Activated T-helper 17 cell treated with anti-CD3 and anti-CD28 coated beads, Interleukin-2, amount 50 U/mL, for 72 hours (primary cell): ENCODE measurements at regions not wholly inside any gene's neighbourhood (a gene's known extent, or its start where the extent isn't known, plus 50 kb on each side); places are given as distances from the start of the nearest gene placed in this dataset.

Experiments used
- ATAC-seq: fragments of 150-1000 bp; cut with Tn5 transposase; replicated peaks from 2 replicates; pipeline ENCODE4 v1.10.0; 2021; ENCODE audit warnings: mild to moderate bottlenecking, moderate library complexity
- H3K27ac Mint-ChIP-seq: one replicate; pipeline ENCODE4 v1.8.0; 2022; ENCODE audit warnings: mixed read lengths
- H3K27me3 Mint-ChIP-seq: one replicate; pipeline ENCODE4 v1.8.0; 2022; ENCODE audit warnings: mixed read lengths
- H3K36me3 Mint-ChIP-seq: one replicate; pipeline ENCODE4 v1.8.0; 2022; ENCODE audit warnings: low read depth, mild to moderate bottlenecking, mixed read lengths
- H3K4me1 Mint-ChIP-seq: one replicate; pipeline ENCODE4 v1.8.0; 2022; ENCODE audit warnings: mixed read lengths
- H3K4me3 Mint-ChIP-seq: one replicate; pipeline ENCODE4 v1.8.0; 2022; ENCODE audit warnings: mild to moderate bottlenecking, mixed read lengths
- H3K9me3 Mint-ChIP-seq: one replicate; pipeline ENCODE4 v1.8.0; 2022; ENCODE audit warnings: mixed read lengths

DNA sequence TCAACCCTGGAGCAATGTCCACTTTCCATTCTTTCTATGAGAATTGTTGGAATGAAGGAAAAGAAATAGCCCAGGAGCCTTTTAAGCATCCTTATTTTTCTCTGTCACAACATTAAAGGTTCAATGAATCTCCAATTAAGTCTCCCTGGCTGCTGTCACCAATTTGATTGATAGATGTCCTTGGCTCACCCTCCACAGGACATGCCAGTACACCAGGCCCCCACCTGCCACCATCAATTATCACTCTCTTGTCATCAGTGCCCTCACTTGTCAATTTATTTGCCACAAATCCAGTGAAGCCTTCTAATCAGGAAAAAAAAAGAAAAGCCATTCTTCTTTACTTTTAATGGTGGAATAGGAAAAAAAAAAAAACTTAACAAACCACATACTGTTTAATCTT is 453.6 kb downstream of the CENPC start:
- no peaks in the 10 kb centered on the region for H3K27me3 Mint-ChIP-seq
- H3K4me3 Mint-ChIP-seq, result no peak overlapping the region
- no peak for ATAC-seq
- no peak overlapping the region for H3K27ac Mint-ChIP-seq
- H3K4me1 Mint-ChIP-seq, result no peaks in the 10 kb centered on the region
- no peaks in the 10 kb centered on the region for H3K36me3 Mint-ChIP-seq
- no peaks in the 10 kb centered on the region for H3K9me3 Mint-ChIP-seq

DNA sequence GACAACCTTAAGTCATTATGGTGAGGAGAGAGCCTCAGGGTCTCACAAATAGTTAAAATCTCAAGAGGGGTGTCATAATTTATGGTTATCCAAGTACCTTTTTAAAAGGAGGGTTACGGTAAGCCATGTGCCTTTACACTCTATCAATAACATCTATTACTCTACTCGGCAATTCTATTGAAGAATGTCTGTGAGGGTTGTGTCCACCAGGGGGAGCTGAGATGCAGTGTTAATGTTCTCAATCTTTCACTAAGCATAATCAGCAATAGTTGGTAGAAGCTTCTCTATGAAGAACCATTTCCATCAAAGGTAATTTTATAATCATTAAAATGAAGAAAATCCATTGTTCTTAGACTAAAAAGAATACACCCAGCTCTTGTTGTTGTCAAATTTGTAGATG is 457.4 kb downstream of the CENPC start:
- Mint-ChIP-seq H3K4me1 (no peaks in the 10 kb centered on the region), H3K27ac (no peak overlapping the region), H3K36me3 (no peaks in the 10 kb centered on the region), H3K27me3 (peaks cover 4% of the 10 kb centered on the region), H3K9me3 (peaks cover 3% of the 10 kb centered on the region), H3K4me3 (no peak overlapping the region)
- ATAC-seq, result no peak

DNA sequence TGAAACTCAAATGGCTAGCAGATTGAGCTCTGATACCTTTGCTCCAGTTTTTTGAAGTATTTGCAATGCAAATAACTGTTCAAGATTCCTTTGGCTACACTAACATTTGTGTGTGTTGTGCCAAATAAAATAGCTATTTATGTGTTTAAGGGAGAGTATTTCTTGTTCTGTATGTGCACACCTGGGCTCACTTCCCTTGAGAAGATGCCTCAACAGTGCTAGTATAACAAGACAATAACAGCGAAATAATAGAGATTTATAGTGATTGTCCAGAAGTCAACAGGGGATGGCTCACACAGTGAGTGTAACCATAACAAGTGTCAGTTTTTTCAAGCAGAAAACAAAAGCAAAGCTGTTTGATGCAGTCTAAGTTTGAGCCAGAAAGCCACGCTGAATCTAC is 460.5 kb downstream of the CENPC start:
- Mint-ChIP-seq H3K4me3 (no peak overlapping the region), H3K36me3 (no peaks in the 10 kb centered on the region), H3K27me3 (peaks cover 4% of the 10 kb centered on the region), H3K9me3 (peaks cover 6% of the 10 kb centered on the region), H3K27ac (no peak overlapping the region), H3K4me1 (no peaks in the 10 kb centered on the region)
- ATAC-seq, result no peak

DNA sequence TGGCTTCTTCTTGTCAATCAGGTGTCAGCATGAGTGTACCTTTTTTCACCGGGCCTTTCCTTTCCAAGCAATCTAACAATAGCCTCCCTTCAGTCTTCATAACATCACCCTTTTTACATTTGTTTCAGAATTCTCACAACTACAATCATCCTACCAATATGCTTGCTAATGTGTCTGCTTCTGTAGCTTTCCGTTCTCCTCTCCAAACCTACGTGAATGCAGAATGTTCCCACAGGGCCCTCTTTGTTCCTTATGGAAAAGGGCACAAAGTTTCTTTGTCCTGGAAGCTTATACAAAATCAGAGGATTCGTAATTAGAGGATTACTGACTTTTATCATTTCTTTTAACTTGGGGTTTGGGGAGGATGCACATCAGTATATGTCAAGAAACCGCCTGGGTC is 461.8 kb downstream of the CENPC start:
- no peak overlapping the region for H3K4me3 Mint-ChIP-seq
- no peak overlapping the region for H3K27ac Mint-ChIP-seq
- ATAC-seq, result no peak
- no peaks in the 10 kb centered on the region for H3K36me3 Mint-ChIP-seq
- H3K27me3 Mint-ChIP-seq, result peaks cover 4% of the 10 kb centered on the region
- H3K4me1 Mint-ChIP-seq, result no peaks in the 10 kb centered on the region
- H3K9me3 Mint-ChIP-seq, result peaks cover 6% of the 10 kb centered on the region

DNA sequence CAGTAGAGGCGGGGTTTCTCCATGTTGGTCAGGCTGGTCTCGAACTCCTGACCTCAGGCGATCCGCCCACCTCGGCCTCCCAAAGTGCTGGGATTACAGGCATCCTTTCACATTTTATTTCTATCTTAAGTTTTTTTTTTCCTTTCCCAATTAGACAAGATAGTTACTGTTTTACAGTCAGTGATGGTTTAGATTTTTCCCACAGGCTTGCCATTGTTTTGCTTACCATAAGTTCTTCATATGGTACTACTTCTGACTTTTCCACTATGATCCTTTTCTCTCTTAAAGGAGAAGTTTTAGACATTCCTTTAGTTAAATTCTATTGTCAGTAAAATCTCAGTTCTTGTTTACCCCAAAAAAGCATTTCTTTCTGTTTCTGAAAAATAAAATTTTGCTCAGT is 462.6 kb downstream of the CENPC start:
- H3K4me1 Mint-ChIP-seq, result no peaks in the 10 kb centered on the region
- H3K27me3 Mint-ChIP-seq, result peaks cover 4% of the 10 kb centered on the region
- no peaks in the 10 kb centered on the region for H3K36me3 Mint-ChIP-seq
- no peak for ATAC-seq
- H3K27ac Mint-ChIP-seq, result no peak overlapping the region
- peaks cover 6% of the 10 kb centered on the region for H3K9me3 Mint-ChIP-seq
- no peak overlapping the region for H3K4me3 Mint-ChIP-seq

DNA sequence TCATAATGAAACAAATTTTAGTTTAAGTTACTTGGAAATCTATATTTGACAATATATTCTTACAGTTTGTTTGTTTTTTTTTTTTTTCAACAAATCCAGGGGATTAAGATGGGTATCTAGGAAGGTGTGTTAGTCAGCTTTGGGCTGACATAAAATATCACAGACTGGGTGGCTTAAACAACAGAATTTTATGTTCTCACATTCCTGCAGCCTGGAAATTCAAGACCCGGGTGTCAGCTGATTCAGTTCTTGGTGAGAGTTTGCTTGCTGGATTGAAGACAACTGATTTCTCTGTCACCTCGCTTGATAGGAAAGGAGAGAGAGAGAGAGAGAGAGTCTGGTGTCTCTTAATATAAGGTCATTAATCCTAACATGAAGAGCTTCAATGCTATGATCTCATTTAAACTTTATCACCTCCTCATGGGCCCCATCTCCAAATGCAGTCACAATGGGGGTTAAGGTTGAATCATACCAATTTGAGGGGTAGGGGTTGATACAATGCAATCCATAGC is 465.2 kb downstream of the CENPC start:
- ATAC-seq, result no peak
- Mint-ChIP-seq H3K36me3 (no peaks in the 10 kb centered on the region), H3K4me3 (no peak overlapping the region), H3K27ac (no peak overlapping the region), H3K4me1 (no peaks in the 10 kb centered on the region), H3K9me3 (peaks cover 3% of the 10 kb centered on the region), H3K27me3 (no peaks in the 10 kb centered on the region)

DNA sequence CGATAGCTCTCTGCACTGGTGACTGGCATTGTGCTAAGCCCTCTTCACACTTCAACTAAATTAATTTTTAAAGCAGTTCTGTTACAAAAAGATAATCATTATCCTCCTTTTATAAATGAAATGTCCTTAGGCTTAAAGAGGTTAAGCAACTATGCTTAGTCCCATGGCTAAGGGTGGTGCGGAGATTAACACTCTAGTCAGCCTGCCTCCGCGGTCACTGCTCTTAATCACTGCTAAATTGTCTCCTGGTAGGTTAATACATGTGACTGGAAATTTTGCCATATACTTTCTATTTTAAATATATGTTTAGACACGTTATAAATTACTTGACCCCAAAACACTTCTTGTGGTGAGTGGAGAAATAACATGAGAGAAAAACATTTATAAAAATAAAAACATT is 473.7 kb downstream of the CENPC start:
- Mint-ChIP-seq H3K4me1 (no peaks in the 10 kb centered on the region), H3K27ac (no peak overlapping the region), H3K4me3 (no peak overlapping the region), H3K9me3 (peaks cover 5% of the 10 kb centered on the region), H3K27me3 (no peaks in the 10 kb centered on the region), H3K36me3 (no peaks in the 10 kb centered on the region)
- no peak for ATAC-seq

DNA sequence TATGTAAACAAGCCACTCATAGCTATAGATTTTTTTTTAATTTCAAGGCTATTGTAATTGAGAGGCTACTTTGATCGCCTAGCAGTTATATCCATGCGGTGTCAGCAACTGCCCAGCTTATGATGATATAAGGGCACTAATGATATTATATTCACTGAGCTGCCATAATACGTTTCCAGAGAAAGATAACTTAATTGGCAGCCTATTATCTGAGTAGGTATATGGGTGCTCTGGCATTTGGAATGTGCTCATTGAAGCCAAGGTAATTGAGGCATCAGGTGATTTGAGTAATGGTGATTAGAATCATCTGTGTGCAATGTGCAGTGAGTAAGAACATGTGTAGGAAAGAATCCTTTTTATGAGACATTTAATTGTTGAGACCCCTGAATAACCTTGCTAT is 490.0 kb downstream of the CENPC start:
- no peak for ATAC-seq
- no peaks in the 10 kb centered on the region for H3K9me3 Mint-ChIP-seq
- H3K36me3 Mint-ChIP-seq, result no peaks in the 10 kb centered on the region
- no peak overlapping the region for H3K4me3 Mint-ChIP-seq
- H3K4me1 Mint-ChIP-seq, result no peaks in the 10 kb centered on the region
- H3K27me3 Mint-ChIP-seq, result no peaks in the 10 kb centered on the region
- H3K27ac Mint-ChIP-seq, result no peak overlapping the region

DNA sequence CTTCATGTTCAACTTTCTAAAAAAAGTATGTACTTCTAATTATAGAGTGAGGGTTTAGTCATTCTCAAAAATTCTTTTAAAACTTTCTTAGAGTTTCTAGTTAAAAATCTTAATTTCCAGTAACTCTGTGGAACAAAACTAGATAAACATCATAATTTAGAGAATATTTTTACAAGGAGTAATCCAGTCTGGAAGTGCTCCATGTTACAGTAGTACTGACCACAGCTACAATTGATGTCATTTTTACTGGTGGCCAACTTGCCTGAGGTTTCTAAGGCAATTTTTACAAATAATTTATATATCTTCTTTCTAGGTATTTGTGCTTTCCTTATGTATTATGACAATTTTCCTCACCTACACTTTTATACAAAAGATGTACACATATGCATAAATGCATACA is 490.4 kb downstream of the CENPC start:
- no peak for ATAC-seq
- Mint-ChIP-seq H3K36me3 (no peaks in the 10 kb centered on the region), H3K27me3 (no peaks in the 10 kb centered on the region), H3K27ac (no peak overlapping the region), H3K4me3 (no peak overlapping the region), H3K9me3 (no peaks in the 10 kb centered on the region), H3K4me1 (no peaks in the 10 kb centered on the region)

DNA sequence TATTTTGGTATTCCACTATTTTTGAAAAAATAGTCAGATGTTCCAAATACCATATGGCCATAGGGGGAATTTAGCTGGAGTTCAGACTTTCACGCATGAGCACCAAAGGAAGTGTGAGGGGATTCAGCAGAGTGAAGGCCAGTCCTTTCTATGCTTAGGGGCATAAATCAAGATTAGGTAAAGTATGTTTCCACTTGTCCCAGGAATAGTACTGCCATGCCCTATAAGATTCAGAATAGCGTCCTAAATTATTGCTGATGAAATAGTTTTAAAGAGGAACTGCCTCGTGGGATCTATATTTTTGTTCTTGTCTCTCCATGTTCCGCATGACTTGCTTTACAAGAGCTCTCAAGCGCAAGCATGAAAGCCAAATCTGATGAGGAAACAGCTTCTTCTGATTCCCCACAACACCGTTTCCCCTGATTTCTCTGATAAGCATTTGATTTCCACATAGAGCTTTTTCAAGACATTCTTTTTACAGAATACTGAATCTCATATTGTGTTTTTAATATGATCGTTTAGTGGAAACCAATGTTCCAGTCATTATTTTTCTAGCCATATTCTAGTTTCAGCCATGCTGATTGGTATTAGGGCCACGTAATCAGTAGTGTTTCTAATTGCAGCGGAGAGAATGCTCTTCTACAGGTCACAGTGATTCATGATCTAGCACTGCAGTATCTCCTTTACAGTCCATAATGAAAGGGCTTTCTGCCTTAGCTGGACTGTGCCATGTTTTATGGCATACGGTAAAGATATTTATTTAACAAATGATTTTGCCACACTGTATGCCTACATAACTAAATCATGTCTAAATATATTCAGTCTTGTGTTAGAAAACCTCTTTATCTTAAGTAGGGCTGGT is 492.3 kb downstream of the CENPC start:
- H3K4me3 Mint-ChIP-seq, result no peak overlapping the region
- no peaks in the 10 kb centered on the region for H3K4me1 Mint-ChIP-seq
- no peak for ATAC-seq
- no peak overlapping the region for H3K27ac Mint-ChIP-seq
- H3K36me3 Mint-ChIP-seq, result no peaks in the 10 kb centered on the region
- H3K27me3 Mint-ChIP-seq, result no peaks in the 10 kb centered on the region
- H3K9me3 Mint-ChIP-seq, result no peaks in the 10 kb centered on the region

DNA sequence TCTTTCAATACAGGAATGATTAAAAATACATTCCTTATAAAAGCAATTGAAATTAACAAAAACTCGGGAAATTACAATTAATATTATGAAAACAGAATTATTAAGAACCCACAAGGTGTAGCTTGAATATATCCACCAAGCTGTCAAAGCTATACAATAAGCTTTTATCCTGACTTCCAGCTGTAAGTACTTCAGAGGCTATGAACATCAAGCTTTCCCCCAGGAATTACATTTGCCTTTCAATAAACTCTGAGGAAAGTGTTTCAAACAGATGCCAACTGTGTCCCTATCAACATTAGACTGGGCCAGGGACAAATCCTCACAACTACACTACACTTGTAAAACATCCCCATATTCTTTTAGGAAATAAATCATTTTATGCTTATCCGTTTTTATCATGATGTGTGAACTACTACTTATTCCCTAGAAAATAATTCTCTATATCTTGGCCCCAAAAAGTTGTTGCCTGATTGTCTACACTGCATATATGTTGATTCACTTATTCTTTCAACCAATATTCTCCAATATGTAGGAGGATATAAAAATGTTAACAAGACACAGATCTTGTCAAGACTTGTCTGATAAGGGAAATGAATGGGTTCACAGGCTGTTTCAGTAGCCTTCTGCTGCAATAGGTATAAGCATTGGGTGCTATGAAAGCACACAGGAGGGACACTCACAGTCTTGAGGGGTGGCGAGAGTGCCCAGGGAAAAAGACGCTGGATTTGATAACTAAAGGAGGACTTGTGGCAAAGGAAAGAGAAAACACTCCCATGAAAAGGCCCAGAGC is 494.1 kb downstream of the CENPC start:
- H3K9me3 Mint-ChIP-seq, result peaks cover 4% of the 10 kb centered on the region
- no peaks in the 10 kb centered on the region for H3K36me3 Mint-ChIP-seq
- no peak overlapping the region for H3K4me3 Mint-ChIP-seq
- no peak overlapping the region for H3K27ac Mint-ChIP-seq
- H3K4me1 Mint-ChIP-seq, result no peaks in the 10 kb centered on the region
- no peaks in the 10 kb centered on the region for H3K27me3 Mint-ChIP-seq
- no peak for ATAC-seq

DNA sequence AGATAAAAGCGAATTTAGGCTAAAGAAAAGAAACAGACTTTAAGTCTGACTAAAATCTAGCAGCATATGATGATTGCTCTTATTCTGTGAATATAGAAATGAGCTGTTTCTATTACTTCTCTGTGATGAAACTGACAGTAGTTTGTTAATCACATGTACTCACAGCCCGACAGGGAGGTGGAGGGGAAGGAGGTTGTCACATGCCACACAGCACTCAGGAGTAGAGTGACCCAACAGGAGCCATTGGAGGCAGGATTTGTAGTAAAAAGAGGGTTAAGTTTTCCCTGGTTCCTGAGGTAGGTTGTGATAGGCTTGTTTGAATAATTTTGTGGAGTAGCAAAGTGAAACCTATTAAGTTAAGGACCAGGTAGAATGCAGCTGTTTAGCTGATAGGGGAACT is 495.9 kb downstream of the CENPC start:
- no peak overlapping the region for H3K27ac Mint-ChIP-seq
- H3K9me3 Mint-ChIP-seq, result peaks cover 4% of the 10 kb centered on the region
- ATAC-seq, result no peak
- H3K27me3 Mint-ChIP-seq, result no peaks in the 10 kb centered on the region
- no peaks in the 10 kb centered on the region for H3K4me1 Mint-ChIP-seq
- H3K36me3 Mint-ChIP-seq, result no peaks in the 10 kb centered on the region
- no peak overlapping the region for H3K4me3 Mint-ChIP-seq

DNA sequence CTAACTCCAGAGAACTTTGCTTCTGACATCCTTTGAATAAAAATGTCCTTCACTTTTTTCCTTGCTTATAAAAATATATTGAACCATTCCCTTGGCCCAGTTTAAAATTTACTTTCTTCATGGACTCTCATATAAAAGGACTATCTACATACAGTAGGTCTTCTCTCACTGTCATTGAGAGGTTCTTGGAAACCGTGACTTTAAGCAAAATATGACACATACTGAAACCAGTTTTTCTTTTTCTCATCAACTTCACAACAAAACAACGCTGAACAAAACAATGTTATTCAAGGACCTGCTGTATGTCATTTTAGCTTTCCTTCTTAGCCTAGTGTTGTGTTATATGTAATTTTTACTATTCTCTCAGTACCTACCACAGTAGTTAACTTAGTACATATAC is 496.8 kb downstream of the CENPC start:
- Mint-ChIP-seq H3K27ac (no peak overlapping the region), H3K4me3 (no peak overlapping the region), H3K9me3 (peaks cover 4% of the 10 kb centered on the region), H3K27me3 (no peaks in the 10 kb centered on the region), H3K36me3 (no peaks in the 10 kb centered on the region), H3K4me1 (no peaks in the 10 kb centered on the region)
- no peak for ATAC-seq

DNA sequence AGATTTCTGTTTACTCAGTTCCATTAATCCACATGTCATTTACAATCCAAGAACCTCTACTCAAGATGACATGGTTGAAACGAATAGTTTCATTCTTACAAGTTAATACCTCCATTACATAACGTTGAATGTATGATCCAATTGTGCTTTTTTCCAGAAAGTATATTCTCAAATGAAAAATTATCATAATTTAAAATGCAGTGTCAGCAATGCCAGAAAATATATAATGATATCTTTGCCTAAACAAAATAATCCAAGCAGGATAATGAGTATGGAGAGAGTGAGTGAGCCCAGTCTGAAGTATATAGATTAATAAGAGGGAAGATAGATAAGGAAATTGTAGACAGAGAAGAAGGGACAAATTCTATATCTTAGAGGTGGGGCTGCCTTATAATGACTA is 505.0 kb downstream of the CENPC start:
- Mint-ChIP-seq H3K4me3 (no peak overlapping the region), H3K36me3 (no peaks in the 10 kb centered on the region), H3K9me3 (peaks cover 8% of the 10 kb centered on the region), H3K4me1 (no peaks in the 10 kb centered on the region), H3K27me3 (no peaks in the 10 kb centered on the region), H3K27ac (no peak overlapping the region)
- no peak for ATAC-seq

DNA sequence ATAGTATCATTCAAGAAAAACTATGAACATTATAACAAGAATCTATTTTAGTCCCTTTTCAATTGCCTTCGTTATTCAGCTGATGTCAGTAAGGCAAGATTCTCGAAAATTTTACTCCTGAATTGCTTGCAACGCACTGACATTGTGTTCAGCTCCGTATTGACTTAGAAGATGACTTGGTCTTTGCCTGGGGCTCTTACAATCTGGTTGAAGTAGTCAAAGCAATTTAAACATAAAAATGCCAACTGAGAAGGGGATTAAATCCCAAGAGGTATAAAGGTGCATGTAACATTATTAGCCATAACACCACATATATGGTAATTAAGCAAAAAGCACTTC is 507.1 kb downstream of the CENPC start:
- Mint-ChIP-seq H3K9me3 (peaks cover 12% of the 10 kb centered on the region), H3K27me3 (no peaks in the 10 kb centered on the region), H3K36me3 (no peaks in the 10 kb centered on the region), H3K4me1 (no peaks in the 10 kb centered on the region), H3K4me3 (no peak overlapping the region), H3K27ac (no peak overlapping the region)
- no peak for ATAC-seq
